NCI-H1105 treated with DMSO at 0.1 percent for 48 hours (cell line): ENCODE measurements at regions not wholly inside any gene's neighbourhood (a gene's known extent, or its start where the extent isn't known, plus 50 kb on each side); places are given as distances from the start of the nearest gene placed in this dataset.
"Not testable (repeated sequence)": the region's sequence is repeated elsewhere in the genome, so short reads cannot be mapped to it uniquely, and the experiment has no call there.

Experiments
- DNase-seq: peaks from one replicate; lab custom pipeline; 2025; lab: John Stamatoyannopoulos, UW

GRCh38 chr5:87138091-87138805 lies 129.4 kb upstream of the RASA1 start:
- no peak for DNase-seq

DNA sequence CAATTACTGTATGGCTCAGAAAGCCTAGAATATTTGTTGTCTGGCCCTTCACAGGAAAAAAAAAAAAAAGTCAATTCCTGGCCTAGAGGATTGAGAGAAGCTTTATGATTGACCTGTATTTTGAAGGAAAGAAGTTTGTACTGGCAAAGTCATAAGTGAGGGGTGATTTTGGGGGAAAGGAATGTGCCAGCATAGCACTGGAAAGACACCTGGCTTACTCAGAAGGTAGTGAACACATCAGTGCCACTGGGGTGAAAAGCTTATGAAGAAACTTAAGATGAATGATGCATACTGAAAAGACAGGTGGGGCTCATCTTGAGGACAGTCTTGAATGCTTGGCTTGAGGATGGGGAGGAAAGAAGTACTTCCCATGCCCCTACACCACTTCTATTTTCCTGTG lies 127.9 kb upstream of the RASA1 start:
- DNase-seq, result no peak

DNA sequence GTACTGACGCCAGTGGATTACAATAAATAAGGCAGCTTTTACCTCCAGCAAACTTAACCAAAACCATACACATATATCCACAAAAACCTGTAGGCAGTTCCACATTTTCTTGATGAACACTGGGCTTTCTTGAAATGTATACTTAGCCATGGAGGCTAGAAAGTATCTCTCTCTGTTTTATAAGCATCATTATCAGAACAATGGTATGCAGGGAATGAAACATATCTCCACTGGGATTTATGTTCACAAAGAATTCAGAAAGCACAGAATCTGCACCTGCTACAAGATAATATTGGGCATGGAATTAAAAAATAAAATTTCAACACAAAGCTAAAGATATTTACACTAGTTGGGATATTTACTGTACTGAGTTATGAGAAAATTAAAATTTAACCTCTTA lies 126.1 kb upstream of the RASA1 start:
- DNase-seq, result no peak

DNA sequence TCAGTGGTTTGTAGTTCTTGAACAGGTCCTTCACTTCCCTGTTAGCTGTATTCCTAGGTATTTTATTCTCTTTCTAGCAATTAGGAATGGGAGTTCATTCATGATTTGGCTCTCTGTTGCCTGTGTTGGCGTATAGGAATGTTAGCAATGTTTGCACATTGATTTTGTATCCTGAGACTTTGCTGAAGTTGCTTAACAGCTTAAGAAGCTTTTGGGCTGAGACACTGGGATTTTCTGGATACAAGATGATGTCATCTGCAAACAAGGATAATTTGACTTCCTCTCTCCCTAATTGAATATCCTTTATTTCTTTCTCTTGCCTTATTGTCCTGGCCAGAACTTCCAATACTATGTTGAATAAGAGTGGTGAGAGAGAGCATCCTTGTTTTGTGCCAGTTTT lies 121.8 kb upstream of the RASA1 start:
- DNase-seq, result not testable (repeated sequence)

DNA sequence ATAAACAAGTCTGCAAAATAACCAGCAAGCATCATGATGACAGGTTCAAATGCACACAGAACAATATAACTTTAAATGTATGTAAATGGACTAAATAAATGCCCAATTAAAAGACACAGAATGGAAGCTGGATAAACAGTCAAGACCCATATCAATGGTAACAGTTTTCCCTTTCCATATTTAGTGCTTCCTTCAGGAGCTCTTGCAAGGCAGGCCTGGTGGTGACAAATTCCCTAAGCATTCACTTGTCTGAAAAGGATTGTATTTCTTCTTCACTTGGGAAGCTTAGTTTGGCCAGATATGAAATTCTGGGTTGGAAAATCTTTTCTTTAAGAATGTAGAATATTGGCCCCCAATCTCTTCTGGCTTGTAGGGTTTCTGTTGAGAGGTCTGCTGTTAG lies 120.2 kb upstream of the RASA1 start:
- DNase-seq, result no peak

DNA sequence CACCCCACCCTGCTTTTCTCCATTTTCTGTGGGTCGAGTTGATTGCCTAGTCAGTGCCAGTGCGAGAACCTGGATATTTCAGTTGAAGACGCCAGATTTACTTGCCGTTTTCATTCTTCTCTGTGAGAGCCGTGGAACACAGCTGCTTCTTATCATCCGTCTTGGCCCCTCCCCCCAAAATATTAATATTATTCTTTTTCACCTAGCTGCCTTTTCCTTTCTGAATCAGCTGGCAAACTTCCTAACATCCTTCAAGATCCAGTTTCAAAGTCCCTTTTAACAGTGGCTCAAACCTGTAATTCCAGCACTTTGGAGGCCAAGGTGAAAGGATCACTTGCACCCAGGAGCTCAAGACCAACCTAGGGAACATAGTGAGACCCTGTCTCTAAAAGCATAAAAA lies 117.1 kb upstream of the RASA1 start:
- no peak for DNase-seq

DNA sequence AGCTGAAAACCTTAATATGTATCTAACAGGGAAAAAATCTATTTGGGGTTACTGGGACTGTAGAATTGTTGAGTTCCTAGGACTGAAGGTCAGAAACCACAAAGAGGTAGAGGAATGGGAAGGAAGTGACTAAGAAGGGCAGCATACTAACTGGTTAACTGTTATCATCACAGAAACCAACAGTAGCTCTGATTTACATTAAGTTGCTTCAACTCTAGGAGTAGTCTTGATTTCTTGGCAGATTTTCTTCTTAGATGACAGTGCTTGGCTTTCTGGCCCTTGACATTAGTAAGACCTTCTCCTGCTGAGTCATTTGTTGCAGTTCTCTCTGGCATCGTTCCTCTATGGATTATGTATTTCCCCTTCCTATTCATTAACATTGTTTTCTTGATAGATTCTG lies 116.1 kb upstream of the RASA1 start:
- DNase-seq, result no peak

- DNase-seq, result no peak
These were observed 114.8 kb upstream of the RASA1 start for GRCh38 chr5:87152886-87153285.

- DNase-seq, result no peak
These were observed 113.5 kb upstream of the RASA1 start for GRCh38 chr5:87154191-87154590.

- no peak for DNase-seq
These were observed 112.6 kb upstream of the RASA1 start for GRCh38 chr5:87155106-87155505.

- DNase-seq, result no peak
These were observed 111.1 kb upstream of the RASA1 start for GRCh38 chr5:87156631-87157030.

DNA sequence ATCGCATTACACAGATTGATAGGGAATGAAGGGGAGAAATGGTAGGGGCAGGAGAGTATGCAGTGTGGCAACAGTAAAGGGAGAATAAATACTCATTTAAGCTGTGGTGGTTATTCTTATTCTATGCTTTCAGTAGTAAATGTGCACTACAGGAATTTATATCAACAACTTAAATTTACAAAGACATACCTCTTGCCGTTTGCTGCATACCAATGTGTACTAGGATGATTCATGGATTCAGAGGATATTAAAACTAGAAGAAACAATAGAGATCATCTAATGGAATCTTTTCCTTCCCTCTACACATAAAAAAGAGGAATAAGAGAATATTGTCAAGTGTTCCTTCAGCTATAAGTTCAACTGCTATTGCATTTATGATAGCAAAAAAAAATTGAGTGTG lies 103.3 kb upstream of the RASA1 start:
- DNase-seq, result no peak

DNA sequence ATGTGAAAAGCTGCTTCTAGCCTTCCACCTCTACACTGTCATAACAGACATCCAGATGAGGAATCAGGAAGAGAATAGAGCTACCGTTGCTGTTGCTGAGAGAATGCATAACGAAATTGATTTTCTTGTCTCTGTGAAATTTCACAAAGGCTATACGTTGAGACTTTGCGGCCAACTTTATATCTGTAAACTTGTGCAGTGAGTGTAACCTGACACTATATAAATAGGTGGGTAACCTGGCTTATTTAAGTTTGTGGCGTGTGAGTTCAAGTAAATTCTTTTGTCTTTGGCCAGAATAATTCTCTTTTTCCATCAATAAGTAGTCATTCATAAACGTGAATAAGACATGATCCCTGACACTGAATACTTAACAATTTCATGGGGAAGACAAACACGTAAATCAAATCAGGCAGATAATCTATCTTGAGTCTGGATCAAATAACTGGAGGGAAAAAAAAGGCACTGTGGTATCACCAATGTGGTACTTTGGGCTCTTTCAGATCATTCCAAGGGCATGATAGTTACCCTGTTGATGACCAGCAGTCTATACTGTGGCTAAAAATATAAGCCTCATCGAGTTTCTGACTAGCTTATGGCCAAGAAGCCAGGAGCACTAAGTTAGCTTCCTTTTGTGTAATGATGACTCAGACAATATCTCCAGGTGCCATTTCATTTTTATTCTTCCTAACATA lies 98.2 kb upstream of the RASA1 start:
- no peak for DNase-seq

GRCh38 chr5:87170799-87171198 lies 96.9 kb upstream of the RASA1 start:
- no peak for DNase-seq

- no peak for DNase-seq
These were observed 85.0 kb upstream of the RASA1 start for GRCh38 chr5:87182649-87183048.

DNA sequence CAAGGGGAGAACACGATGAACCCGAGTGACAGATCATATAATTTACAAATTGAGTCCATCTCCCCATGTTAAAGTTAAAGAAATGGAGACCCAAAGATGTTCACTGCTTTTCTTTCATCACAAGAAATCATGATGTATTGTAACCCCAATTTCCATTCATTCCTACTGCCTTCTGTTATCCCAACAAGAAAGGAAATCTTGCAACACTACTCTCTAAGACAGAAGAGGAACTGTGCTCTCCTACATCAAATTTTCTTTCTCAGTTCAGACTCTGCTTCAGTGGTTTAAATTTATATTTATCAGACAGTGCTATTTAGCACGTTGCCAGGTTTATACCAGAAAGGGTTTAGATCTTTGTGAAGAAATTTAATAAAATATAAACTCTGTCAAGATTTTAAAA lies 83.8 kb upstream of the RASA1 start:
- no peak for DNase-seq

DNA sequence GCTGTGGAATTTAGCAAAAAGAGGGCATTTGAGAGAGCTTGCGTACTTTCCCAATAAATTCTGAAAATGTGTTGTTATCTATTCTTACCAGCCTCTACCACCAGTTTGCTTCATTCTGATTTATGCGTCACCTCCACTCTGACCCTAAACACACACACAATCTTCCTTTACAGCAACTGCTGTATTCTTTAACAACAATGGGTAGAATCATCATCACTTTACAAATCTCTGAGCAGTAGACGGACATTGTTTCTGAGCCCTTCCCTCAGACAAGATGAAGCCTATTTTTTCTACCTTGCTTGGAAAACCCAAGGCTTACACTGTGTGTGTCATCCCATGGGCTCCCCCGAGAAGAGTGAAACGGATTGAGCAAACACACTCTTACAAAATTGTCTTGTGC lies 83.1 kb upstream of the RASA1 start:
- no peak for DNase-seq

DNA sequence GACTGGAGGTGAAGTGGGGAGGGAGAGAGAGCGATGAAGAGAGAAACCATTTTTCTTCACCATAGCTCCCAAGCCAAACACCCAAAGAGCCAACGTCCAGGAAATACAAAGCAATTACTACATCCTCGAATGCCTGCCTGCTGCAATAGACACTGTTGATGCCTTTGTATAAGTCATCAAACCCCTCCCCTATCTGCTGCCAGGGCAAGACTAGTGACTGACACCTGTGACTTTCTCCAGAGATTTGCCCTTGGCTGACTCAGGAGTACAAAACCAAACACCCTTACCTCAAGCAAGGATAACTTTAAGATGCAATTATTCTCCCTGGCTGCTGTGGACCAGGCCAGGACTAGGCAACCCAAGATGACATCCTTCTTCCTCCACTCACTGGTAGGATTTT lies 81.8 kb upstream of the RASA1 start:
- DNase-seq, result no peak

DNA sequence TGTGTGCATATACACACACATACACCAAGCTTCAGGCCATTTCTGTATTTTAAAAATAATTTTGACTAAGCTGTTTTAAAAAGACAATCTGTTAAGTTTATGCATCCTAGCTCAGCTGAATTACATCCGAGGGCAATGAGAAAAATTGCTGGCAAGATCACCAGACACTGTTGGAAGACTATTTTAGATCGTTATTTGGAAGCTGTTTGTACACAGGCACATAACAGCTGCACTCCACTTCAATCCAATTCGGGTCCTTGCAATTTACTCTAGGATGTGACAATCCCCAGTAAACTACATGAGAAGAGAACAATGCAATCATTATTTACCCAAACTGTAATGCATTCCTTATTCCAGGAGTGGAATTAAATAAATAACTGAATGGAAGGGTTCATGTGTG lies 79.3 kb upstream of the RASA1 start:
- peak; percentile 7 for DNase-seq

DNA sequence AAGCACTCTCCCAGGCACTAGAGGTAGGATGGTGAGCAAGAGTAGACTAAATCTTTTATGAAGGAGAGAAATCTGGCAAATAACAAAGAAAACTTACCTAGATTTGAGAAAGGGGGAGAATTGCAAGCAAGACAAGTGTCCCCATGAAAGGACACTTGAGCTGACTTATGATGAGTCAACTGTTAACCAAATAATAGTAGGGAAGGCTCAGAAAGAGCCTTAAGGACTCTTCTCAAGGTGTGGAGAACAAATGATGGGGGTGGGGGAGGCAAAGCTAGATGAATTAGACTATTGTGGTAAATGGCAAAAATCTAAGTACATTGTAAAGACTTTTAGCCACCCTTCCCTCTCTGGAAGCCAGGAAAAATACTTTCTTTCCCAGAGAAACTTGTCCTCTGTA lies 77.6 kb upstream of the RASA1 start:
- no peak for DNase-seq

DNA sequence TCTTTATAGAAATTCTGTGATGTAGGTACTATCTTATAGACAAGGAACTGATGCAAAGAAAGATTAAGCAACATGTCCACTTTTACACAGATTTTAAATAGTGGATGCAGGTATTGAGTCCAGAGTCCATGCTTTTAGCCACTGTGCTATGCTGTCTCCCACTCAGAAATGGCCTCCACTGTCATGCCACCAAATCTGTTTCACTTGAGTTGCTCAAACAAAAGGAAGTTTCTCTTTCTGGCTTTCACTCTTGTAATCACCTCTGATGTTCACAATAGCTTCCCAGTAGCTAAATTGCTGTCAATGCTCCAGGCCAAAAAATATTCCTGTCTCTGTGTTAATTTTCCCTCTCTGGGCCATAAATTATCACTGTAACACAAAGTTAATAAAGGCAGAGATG lies 77.0 kb upstream of the RASA1 start:
- DNase-seq, result no peak

DNA sequence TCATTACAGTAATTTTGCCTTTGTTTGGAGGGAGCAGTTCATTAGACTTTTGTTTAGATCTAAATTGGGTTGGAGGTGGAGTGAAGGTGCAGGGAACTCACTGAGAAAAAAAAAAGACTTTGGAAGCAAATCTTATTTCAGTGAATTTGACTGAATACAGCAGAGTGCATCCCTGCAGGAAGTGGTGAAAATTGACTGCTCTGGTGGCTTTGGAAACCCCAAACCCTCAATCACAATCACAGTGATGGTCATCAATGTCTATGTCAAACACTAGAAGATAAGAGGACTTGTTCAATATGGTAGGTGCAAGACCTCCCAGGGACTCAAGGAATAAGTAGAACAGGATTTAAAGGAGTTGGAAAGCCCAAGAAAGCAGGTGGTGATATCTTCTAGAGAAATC lies 76.0 kb upstream of the RASA1 start:
- no peak for DNase-seq

DNA sequence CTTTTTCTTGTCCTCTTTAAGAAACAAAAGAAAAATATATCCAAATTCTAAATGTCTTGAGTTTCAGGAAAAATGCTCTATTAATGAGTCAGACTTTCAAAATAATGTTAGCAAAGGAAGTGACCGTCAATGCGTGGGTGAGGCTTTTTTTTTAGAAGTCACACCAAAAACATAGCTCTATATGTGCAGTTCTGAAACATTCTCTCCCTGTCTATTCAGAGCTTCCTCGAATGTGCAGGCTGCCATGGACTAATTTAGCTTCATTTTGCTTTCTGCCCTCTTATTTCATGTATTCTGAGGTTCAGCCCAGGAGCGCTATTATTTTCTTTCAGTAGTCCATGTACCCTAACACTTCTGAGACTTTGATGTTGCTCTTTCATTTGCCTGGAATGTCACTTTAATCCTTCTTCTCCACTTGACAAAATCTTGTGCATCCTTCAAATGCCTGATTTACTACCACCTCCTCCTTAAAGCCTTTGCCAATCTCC lies 72.5 kb upstream of the RASA1 start:
- DNase-seq, result no peak

- DNase-seq, result no peak
These were observed 72.1 kb upstream of the RASA1 start for GRCh38 chr5:87195616-87196015.
